Activated naive CD8-positive, alpha-beta T cell treated with anti-CD3 and anti-CD28 coated beads, Interleukin-2, amount 50 U/mL, for 16 hours (primary cell): ENCODE measurements at regions not wholly inside any gene's neighbourhood (a gene's known extent, or its start where the extent isn't known, plus 50 kb on each side); places are given as distances from the start of the nearest gene placed in this dataset.

Experiments
- DNase-seq: peaks from one replicate; pipeline ENCODE4 v3.0.0-alpha.2; 2020; ENCODE audit warnings: low read depth, low spot score

DNA sequence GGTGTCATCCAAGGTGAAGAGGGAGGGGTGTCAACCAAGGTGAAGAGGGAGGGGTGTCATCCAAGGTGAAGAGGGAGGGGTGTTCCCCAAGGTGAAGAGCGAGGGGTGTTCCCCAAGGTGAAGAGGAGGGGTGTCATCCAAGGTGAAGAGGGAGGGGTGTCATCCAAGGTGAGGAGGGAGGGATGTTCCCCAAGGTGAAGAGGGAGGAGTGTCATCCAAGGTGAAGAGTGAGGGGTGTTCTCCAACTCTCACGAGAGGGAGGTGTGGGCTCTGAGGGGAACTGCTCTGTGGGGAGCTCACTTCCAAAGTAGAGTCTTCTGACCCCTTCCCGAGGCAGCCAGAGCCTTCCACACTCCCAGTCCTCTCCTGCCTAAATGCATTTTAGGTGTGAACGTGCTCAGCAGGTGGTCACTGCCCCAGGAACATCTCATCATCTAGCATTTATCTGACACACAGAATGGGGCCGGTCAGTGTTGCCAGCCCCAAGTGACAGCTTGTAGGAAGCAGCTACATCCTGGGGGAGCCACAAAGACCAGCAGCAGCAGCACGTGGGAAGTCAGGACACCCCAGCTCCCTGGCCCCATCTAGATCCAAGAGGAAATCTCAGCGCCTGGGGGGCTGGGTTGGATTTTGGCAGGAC, 323.8 kb downstream of the GLRX3 start:
- DNase-seq = no peak

DNA sequence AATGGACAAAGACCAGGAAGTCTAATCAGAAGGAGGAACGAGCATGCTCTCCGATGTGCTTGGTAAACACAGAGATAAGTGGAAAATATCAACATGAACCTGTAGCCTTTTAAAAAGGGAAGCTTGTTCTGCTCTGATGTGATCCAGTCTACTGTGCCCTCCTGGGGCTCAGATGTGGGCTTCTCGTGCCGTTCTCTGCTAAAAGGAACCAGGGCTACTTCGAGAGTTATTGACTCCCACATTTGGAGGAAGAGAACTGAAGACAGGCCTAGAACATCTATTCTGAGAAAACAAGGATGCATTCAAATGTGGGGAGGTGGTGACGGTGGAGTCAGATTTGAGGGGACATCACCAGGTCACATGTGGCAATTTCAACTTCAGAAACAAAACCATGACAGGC, 325.4 kb downstream of the GLRX3 start:
- DNase-seq = no peak

DNA sequence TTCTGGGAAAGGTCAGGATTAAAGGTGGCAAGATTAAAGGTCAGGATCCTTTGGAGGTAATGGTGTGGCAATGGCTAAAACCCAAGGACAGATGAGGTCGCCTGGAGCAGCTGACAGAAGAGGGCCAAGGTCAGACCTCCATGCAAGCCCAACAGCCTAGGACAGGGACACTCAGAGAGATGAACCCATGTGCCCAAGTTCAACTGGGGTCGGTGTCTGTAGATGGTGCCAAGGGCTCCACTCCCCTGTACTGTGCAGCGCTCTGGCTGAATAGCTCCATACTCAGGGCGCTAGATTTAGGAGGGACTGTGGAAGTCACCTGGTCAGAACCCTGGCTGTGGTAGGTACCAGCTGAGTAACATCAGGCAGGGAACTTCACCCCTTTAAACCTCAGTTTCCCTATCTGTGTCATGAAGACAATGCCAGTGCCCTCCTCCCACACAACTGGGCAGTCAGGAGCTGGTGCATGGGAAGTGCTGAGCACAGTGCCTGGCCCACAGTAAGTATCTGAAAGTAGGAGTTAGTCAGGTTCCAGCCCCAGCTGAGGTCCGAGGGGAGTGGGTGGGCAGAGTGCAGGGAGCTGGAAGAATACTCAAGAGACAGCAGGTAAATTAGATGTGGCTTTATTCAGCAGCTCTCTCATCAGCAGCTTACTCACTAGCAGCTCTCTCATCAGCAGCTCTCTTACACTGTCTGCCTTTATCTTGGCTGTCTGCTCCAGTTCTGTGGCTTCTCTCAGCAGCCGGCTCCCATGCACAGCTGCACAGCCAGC, 327.1 kb downstream of the GLRX3 start:
- no peak for DNase-seq

DNA sequence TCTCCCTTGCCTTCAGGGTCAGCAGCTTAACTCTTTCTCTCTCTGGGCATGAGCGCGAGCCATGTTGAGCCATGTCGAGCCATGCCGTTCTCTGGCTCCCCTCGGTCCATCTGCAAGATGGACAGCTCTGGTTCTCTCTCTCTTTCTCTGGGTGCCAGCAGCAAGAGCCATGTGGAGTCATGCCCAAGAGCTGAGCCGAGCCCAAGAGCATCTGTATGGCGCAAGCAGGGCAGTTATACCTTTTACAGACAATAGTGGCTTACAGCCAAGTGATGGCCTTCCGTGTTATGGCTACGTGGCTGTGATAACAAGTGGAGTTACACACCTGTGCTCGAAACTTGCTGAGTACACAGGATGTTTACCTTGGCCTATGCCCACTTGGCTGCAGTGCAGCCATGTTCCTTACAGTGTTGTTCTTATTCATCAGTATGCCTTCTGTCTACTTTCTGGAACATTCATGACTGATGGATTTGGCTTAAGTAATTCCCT, 327.7 kb downstream of the GLRX3 start:
- no peak for DNase-seq

DNA sequence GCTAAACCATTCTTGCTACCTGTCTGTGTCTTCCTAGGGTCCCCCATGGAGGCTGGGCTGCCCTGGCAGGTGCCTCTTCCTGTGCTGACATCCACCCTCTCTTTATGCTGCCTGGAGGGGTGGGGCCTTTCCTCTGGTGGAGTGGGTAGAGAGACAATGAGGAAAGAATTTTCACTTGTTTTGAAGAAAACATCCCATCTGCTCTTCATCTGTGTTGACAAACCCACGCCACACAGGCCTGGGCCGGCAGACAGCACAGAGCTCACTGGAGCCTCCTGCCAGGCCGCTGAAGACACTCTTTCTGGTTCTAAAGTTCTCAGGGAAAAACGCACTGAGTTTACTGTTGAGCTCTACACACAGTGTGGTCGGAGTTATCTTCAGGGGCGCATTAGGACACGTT, 328.2 kb downstream of the GLRX3 start:
- DNase-seq = no peak

DNA sequence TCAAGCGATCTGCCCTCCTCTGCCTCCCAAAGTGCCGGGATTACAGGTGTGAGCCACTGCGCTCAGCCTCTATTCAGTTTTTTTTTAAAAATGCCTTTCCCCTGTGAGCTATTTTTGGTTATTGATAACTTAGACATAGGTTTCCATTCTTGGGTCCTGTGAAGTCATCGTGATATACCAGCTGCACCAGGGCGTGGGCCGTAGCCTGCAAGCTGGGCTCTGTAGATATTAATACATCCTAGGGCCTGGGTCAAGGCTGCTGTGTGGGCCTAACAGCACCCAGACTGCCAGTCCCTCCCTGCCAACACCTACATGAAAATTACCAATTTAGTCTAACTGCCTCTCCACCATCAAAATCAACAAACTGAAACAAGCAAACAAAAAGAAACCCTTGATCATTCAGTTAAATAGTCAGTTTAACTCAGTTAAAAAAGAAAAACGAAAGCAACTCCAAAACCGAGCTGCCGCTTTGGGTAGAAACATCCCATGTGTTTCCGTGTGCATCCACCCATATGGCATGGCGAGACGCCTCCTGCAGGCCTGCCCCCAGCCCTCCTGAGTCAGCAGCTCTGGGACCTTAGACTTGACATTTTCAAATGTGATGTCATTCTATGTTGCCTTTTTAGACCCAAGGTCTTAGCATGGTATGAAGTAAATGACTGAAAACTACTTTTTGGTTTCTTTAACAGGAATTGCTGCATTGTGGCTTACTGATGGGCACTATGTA, 330.2 kb downstream of the GLRX3 start:
- DNase-seq = no peak

DNA sequence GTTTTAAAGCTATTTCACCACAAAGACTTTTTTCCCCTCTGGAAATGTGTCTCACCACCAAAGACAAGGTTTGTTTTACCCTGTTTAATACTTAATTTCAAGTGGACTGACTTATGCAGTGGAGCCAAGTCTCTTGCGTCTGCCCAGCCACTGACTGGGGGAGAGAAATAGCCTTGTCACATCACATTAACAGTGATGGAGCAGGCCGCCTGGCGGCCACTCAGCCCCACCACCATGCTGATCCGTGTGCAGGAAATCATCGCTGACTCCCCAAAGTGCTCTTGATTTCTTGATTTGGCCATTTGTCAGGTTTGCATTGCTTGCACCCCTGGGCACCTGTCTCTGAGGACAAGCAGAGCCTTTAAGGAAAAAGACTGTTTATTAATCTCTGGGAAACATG, 334.1 kb downstream of the GLRX3 start:
- no peak for DNase-seq

DNA sequence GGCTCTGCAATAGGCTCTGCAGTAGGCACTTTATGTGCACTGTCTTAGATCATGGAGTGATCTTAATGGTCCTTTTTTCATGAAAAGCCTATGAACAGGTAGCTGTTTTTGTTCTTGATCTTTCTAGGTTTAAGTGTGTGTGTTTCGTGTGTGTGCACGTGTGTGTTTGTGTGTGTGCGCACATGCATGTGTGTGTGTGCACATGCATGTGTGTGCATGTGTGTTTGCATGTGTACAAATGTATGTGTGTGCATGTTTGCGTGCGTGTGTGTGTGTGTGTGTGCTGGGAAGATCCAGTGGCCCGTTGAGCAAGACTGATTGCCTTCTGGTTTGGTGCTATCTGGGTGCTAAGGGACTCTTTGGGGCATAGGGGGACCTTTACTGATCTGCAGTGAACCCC, 334.8 kb downstream of the GLRX3 start:
- DNase-seq = no peak

DNA sequence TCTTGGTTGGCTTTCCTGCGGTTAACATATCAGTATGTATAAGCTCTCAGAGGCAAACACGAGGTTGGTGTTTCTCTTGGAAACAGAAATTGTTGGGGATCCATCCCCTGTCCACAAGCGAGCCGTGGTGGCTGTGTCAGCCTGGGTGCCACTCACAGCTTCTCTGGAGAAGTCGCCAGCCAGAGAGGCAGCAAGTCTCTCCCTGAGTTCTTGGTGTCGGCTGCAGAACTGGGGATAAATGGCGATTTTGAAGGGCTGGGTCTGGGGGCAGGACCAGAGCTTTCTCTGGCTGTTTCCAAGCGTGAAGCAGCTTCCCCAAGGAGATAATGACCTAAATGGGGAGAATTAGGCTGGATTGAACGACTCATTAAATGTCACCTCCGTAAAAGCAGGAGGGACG, 335.3 kb downstream of the GLRX3 start:
- DNase-seq = no peak

DNA sequence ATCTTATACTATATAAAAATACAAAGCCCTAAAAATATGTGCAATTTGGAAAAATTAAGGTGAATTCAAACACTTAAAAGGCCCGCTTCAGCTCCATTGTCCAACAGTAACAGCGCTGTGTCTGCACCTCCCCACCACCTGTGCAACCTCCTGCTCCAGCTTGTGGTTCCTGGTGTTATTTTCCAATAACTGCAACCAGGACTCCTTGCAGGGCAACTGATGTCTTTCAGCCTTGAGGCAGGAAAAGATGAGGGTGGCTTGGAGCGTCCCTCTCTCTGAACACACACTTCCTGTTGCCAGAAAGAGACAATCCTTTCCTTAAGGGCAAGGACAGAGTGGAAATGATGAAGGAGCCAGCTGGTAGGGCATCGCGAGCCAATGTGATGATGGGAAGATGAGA, 336.0 kb downstream of the GLRX3 start:
- no peak for DNase-seq

DNA sequence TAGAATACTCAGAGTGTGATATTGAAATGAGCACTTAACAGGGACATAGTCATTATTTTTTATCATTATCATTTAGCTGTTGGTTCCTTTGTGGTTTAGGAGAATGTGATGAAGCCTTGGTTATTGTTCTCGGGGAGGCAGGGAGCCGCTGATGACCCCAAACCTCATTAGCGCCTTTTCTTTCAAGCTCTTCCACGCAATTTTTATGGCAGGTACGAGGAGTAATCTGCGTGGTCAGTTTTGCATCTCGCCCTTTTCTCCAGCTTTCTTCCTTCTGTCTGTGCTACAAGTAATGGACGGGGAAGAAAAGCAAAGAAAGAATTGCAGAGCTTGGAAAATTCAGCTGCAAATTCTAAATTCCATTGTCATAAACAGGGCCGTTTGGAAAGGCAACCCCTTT, 338.4 kb downstream of the GLRX3 start:
- no peak for DNase-seq

DNA sequence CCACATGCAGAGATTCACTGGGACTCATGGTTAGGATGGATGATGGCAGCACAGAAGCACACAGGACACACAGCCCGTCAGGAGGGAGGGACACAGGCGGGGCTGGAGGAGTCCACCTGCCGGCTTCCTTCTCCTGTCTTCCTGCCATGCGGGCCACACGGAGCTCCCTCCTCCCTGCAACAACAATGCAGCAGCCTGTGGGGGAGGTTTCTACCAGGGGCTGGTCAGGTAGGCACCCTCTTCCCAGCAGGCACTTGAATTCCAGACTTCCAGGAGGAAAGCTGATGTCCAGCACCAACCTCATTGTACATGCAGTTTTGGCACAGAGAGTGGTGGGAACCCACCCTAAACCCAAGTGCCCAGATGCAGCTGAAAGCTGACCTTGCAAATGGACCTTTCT, 341.2 kb downstream of the GLRX3 start:
- DNase-seq = no peak

DNA sequence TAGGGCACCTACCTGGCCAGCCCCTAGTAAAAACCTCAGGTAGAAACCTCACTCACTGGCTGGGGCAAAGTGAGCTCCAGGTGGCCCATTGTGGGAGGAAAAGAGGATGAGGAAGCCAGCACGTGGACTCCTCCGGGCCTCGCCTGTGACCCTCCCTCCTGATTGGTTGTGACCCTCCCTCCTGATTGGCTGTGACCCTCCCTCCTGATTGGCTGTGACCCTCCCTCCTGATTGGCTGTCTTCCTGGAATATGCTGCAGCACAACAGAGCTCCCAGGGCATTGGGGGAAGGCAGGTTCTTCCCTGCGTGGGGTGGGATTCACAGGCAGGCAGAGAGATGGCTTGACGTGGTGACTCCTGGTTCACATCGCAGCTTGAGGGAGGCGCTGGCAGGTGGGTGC, 343.0 kb downstream of the GLRX3 start:
- no peak for DNase-seq

DNA sequence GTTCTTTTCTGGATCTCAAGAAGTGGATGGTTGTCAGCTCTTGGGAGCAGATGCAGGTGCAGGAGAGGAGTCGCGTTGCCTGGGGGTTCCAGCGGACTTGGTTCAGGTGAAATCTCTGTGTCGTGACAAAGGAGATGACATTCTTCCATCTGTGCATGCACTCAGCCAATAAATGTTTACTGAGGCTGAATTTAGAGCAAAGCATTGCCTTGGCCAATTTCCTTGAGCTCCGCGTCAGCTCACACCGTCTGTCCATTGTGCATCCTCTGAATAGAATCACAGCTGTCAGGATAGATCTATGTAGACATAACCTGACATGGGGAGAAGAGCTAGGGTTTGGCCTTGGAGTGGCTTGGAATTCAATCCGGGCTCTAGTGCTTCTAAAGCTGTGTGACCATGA, 343.7 kb downstream of the GLRX3 start:
- no peak for DNase-seq

DNA sequence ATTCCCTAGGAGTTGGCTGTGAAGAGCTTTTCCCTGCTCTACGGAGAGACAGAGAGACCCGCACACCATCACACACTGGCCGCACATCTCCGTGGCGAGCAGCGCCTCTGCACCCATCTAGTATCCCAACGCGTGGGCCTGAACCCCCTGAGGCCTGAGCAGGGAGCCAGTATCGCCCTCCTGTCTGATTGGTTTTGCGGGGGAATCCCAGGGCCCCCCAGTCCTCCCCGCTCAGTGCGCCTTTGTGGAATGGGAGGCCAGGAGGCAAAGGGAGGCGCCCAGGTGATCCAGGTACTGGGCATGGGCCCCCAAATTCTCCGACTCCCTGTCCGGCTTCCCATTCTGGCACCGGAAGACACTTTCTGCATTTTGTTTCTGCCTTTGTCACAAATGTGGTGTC, 344.3 kb downstream of the GLRX3 start:
- no peak for DNase-seq

DNA sequence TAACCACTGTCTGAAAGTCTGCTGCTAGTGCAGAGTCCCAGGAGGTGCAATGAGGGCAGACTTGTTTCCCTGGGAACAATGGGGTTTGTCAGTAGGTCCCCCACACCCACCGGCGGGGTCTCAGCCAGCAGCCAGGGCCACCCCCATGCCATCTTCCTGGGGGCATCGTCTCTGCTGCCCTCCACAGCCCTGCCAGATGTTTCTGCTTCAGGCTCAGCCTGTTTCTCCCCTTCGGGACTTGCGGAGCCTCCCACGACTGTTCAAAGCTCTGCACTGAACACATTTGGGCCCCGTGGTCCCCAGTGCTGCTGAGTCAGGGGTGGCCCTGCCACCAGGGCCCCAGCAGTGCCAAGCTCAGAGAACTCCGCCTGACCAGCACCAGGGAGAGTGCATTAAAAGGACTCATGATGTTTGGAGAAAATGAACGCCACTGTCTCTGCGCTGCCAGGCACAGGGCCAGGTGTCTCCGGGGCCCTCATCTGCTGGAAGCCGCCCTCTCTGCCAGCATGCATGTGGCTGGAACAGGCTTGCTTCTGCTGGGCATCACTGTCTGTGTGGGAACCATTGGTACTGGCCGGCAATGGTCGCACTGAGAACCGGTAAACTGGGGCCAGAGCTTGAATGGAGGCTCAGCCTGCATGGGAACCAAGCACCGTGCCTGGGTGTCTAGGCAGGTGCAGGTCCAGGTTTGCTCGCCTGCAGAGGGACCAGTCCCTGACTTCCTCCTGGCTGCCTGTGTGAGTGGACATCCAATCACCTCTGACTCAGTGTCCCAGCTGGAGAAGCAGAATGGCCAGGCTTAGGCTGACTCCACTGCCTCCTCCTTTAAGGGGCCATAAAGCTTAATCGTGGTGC, 345.1 kb downstream of the GLRX3 start:
- no peak for DNase-seq

DNA sequence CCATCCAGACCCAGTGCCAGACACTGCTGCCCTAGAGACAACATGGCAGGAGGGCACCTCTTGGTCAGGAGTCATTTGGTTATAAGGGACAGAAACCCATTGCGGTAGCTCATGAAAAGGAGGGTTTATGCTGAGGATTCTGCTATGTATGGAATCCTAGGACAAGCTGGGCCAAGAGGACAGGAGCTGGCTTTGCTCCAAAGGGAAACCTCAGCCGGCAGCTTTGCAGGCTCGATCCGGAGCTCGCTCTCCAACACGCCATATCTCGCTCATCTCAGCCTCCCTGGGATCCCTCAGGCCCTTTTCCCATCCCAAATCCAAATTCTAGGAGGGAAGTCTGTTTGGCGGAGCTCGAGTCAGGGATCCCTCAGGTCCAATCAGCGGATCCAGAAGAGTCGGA, 345.7 kb downstream of the GLRX3 start:
- DNase-seq = no peak

DNA sequence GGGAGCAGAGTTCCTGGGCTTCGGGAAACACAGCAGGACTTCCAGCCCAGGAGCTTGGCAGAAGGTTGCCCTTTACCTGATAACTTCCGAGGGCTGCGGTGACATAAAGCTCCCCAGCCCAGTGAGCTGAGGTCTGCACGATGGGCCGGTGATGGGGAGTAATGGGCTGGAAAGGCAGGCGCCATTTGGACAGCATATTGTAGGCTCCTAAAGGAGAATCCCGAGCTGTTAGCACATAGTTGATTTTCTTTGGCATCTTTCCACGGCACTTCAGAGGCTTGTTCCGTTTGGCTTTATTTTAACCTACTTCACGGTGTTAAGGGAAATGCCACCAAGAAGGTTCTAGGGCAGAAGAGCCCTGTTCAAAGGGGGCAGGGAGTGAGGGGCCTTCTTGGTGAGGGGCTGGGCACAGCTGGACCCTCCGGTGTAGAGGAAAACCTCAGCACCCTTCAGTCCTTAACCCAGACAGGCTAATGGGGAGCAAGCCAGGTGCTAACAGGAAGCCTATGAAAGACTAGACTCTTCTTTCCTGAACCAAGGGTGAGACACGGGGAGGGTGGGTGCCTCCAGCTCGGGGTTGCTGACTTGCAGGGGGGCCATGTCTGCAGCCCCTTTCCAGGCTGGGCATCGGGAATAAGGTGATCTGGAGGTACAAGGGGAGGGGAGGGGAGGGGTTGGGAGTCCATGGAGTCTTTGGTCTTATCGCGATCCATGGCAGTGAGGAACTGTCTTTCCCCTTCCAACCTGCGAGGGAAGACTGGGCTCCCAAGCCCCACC, 347.7 kb downstream of the GLRX3 start:
- DNase-seq = no peak

DNA sequence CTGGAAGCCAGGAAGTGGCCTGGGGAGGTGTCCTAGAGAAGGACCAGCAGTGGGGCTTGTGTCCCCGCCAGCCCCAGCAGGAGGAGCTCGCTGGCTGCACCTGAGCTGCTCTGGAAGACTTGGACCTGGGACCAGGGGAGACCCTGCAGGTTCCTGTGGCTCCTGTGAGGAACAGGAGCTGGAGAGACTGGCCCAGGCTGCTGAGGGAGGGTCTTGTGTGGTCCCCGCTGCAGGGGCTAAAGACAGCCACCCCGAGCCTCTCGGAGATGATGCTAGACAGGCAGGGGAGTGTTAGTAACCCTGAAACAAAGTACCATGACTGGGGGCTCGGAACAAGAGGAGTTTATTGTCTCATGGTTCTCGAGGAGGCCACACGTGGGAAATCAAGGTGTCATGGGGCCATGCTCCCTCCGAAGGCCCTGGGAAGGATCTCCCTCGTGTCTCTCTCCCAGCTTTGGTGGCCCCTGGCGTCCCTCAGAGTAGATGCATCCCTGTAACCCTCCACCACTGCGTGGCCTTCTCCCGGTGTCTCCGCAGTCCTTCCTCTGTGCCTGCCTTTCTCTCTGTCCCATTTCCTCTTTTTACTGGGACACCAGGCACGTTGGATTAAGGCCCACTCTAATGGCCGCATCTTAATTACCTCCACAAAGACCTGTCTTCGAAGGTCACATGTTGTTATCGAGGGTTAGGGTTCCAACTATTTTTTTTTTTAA, 348.4 kb downstream of the GLRX3 start:
- DNase-seq = no peak

DNA sequence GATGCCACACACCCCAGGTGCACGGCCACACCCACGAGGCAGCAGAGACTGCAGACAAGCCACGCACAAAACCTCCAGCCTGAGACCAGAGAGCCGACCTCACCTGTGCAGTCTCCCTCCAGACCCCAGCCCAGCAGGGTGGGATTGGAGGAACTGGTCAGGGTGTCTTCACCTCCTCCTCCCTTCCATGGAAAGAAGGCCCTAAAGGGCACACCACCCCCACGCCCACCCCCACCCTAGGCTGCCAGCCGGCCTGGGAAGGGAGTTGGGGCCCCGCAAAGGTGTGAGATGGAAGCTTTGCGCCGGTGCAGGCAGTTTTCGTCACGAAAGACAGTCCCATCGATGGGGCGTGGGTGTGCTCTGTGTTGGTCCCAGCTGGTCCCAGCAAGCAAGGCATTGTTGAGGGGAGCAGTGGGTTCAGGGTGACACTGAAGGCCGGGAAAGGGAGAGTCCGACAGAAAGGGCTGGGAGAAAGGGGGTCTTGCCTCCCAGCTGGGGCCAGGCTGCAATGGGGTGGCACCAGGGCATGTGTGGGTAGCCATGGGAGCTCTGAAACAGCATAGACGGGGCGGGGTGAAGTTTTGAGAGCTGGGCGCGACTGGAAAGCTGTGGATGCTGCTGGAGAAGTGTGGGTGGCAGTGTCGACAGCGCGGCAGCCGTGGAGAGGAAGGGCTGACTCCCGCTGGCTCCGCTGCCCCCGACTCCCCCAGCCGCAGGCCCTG, 349.2 kb downstream of the GLRX3 start:
- no peak for DNase-seq
